HG03097 (cell line): ENCODE measurements at regions not wholly inside any gene's neighbourhood (a gene's known extent, or its start where the extent isn't known, plus 50 kb on each side); places are given as distances from the start of the nearest gene placed in this dataset.
"Not testable (repeated sequence)": the region's sequence is repeated elsewhere in the genome, so short reads cannot be mapped to it uniquely, and the experiment has no call there.

Source experiments
- ATAC-seq: cut with Tn5 transposase; IDR thresholded peaks from one replicate; pipeline ENCODE4 v1.9.1; 2021; ENCODE audit not compliant: unreplicated experiment, low FRiP score

DNA sequence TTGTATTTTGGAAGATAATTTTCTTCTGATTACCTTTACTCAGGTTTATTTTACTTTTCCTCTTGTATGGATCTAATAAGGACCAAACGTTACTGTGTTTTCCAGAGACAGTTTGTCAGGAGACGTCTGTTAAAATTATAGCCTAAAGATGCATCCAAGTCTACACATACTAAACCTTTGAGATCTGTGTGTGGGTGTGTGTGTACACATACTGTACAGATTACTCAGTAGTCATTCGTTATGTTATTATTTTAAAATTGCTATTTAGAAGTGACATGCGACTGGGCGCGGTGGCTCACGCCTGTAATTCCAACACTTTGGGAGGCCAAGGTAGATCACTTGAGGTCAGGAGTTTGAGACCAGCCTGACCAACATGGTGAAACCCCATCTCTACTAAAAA, 51.6 kb upstream of the CNTLN start:
- ATAC-seq, result no peak

DNA sequence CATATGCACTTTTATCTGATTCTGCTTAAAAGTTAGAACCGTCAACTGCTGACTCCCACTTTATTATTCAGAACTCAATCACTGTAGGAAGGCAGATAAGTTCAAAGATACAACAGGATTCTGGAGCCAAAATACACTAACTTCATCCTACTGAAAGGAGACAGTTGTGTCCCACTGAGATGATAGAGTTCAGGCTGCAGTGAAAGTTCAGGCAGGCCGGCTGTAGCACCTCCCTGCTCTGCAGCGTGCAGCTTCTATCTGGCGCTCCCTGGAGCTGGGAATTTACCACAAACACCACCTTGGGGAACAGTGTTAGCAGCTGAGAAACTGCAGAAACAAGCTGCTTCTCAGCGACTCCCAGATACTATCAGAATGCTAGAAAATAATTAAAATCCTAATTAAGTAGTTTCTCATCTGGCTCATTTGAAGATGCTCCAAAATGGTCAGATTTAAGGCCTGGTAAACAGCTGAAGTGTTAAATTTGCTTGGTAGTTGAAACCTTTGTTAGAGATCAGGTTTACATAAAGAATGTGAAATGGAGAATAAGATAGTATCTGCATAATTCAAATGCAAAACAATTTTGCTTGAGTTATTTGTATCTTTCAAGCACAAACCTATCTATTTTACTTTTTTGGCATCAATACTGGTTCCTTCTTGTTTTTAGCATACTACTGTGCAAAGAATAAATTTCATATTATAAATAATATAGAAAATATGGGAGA, 52.3 kb upstream of the CNTLN start:
- ATAC-seq, result no peak

DNA sequence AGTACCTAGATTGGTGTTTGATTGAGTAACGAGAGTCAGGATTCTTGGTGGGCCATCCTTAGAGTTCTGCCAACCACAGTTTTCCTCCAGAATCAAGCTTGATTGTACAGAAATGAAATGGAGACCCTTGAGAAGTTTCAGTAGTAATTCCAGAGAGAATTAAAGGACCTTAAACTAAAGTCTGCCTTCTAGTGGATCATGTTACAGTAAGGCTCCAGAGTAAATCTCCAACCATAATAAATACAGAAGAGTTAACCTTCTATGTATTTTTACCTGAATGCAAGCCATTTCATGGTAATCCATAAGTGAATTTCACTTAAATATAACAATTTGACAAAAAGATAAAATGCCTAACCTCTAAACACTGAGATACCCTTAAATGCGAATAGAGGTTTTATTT, 53.0 kb upstream of the CNTLN start:
- no peak for ATAC-seq

DNA sequence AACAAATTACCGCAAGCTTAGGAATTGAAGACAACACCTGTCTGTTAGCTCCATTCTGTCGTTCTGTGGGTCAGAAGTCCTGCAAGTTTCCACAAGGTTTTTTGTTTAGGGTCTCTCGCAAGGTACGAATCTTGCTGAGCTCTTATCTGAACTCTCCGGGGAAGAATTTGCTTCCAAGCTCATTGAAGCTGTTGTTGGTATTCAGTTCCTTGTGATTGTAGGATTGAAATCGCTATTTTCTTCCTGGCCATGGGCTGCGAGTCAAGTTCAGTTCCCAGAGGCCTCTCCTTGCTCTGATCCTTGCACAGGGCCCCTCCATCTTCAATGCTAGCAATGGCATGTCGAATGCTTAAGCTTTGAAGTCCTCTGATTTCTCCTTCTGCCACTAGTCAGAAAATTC, 53.5 kb upstream of the CNTLN start:
- ATAC-seq, result no peak

DNA sequence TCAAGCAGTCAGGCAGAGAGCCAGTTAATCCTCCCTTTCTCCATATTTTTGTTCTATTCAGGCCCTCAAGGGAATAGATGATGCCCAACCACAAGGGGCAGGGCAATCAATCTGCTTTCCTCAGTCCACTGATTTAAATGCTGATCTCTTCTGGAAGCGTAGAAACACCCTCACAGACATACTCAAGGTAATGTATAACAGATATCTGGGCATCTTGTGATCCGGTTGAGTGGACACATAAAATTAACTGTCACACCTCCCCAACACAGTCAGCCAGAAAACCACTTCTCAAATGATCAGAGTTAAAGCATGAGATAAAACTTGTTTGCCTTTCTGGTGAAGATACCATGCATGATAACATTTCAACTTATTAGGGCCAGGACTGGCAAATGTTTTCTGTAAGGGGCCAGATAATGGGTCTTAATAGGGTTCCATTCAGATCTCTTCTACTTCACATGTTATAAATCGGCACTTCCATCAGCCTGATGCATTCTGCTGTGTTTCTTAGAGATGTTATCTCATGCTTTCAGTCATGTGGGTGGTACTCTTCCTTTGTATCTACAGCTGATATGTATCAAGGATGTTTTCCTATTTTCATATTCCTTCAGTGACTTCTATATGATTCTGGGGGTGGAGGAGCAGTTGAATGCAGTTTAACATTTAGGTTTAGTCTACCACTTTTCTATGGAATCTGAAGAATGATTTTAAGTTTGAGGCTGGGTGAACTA, 58.9 kb upstream of the CNTLN start:
- no peak for ATAC-seq

DNA sequence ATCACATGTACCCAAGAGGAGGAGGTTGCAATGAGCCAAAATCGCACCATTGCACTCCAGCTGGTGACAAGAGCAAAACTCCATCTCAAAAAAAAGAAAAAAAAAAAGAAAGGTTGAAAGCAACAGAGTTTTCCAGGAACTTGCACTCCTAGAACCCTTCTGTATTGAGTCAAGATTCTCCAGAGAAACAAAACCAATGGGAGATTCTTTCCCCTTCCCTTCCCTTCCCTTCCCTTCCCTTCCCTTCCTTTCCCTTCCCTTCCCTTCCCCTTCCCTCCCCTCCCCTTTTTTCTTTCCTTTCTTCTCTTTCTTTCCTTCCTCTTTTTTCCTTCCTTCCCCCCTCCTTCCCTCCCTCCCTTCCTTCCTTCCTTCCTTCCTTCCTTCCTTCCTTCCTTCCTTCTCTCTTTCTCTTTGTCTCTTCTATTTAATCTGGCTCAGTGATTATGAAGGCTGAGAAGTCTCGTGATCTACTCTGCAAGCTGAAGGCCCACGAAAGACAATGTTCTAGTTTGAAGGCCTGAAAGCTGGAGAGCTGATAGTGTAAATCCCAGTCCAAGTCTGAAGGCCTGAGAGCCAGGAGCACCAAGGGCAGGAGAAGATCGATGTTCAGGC, 59.6 kb upstream of the CNTLN start:
- no peak for ATAC-seq

DNA sequence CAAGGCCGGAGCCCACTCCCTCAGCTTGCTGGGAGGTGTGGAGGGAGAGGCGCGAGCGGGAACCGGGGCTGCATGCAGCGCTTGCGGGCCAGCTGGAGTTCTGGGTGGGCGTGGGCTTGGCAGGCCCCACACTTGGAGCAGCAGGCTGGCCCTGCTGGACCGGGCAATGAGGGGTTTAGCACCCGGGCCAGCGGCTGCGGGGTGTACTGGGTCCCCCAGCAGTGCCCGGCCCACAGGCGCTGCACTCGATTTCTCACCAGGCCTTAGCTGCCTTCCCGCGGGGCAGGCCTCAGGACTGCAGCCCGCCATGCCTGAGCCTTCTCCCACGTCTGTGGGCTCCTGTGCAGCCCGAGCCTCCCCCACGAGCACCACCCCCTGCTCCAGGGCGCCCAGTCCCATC, 62.3 kb upstream of the CNTLN start:
- ATAC-seq, result not testable (repeated sequence)

DNA sequence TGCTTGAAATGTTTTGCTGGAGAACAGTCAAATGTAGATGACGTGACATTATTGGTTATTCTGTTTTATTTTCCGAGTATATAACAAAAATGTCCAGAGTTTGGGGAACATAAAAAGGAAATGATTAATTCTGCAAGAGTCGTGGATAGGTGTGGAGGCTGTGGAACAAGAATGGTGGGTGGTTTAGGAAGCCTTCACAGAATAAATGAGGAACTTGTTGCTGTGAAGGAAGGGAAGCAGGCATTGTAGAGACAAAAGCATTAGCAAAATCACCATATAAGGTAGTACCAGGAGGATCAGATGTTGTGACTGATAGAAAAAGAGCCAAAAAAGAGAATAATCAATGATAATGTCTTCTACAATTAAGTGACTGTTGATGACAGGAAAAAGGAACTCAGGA, 66.2 kb upstream of the CNTLN start:
- ATAC-seq, result no peak

DNA sequence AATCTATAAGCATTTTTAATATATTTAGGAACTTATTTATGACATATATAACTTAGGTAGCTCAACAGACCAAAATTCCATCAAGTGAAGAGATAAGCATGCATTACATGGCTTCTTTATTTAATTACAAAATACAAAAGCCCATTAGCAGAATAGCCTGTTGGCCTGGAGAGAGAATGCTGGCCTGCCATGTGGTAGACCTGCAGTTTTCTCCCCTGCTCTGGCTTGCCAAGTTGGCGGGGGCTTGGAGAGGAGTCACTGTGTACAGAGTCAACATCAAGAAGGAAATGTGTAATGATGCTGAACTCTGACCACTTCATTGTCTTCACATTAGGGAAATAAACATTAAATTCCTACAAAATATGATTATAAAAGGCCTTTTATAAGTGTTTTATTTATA, 69.8 kb upstream of the CNTLN start:
- ATAC-seq, result no peak

DNA sequence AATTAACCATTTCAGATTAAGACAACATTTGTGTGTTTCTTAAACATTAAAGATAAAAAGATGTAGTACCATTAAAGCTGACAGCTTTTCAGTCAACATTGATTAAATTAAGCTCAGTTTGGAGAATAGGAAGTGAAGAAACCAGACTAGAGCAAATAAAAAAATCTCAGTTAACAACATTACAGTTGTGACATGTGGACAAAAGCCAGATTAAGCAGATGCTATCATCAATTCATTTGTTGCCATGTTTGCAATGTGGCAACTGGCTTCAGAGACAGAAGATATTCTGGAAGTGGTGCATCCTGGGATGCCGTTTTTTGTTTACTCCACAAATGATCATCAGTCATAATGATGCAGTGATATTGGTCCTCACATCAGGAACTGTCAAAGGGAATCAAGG, 70.3 kb upstream of the CNTLN start:
- ATAC-seq, result no peak

DNA sequence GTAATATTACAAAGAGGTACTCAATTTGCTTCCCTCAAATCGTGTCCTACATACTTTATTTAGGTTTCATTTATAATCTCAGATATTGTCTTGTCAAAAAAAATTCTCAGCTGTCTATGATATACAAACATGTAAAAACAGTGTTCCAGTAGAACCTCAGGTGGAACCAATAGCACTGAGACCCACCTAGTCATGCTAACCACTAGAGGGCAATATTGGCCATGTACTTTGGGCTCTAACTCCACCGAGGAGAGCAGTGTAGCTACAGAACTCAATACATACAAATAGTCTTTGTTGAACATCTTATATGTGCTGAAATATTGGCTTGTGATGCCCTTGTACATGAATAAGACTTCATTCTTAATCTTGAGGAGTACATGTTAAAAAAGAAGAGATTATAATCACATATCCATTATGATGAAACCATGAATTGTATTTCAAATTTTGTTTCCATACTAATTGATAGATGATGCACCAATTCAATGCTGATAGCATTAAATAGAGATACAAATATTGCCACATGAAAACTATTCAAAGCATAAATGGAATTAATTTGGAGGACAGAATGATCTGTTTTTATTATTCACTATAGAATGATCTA, 71.2 kb upstream of the CNTLN start:
- peak; percentile 86 for ATAC-seq

DNA sequence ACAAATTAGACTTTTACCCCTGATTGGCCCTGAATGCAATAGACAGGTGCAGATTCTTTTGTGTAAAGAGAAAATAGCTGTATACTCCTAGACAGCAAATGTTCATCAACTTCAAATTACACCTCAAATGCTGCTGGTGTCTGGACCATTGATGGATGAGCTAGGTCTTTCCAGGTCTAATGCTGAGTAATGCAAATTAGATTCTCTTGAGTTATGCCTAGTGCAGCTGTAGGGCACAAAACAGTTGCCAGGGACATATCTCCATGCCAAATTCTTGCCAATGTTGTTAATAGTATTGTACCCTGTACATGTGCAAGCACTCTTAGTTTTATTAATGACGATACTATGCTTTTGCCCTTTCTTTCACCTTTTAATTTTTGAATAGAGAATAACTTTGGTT, 72.3 kb upstream of the CNTLN start:
- ATAC-seq, result no peak

DNA sequence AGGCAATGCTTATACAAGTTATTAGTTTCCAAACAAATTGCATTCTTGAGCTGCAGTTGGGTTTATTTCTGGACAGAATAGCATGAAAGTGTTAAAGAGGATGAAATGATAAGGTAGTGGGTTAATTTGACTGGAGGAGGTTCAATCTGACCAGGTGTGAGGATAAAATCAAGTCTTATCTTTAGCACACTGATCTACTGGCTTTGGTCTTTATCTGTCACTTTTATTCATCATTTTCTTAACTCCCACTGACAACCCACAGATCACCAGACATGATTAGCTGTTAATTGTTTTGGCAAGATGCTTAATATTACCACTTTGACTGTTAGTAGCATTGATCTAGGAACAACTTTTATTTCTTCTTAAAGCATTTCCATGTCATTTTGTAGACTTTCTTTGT, 74.4 kb upstream of the CNTLN start:
- ATAC-seq, result no peak

DNA sequence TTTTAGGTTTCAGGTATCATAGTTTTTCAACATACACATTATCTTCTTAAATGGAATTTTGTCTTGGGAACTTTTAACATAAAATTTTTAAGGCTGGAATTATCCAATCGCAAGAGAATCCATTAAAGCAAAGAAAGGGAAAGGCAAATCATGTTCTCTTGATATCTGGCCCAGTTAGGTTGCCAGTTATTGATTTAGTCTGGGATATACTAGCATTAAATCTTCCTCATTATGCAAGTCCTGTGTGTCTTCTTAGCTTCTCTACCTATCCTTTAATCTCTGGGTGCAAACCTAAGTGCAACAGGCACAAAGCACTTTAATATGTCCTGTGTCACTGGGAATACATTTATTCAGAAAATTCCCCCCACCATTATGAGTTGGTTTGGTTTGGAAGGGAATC, 75.4 kb upstream of the CNTLN start:
- ATAC-seq, result no peak

DNA sequence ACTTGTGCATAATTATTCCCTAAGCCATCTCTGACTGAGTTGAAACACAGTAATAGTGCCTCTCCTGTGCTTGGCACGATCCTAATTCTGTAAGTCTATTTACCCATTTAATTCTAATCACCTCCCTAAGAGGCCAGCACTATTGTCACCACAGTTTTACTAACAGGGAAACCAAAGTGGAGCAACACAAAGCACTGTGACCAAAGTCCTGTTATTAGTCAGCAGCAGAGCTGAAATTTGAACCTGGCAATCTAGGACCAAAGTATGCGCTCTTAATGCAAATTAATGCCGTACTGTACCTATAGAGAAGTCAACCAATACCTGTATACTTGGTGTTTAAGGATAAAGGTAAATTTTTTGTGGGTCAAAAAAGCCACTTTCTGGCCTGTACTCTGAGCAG, 77.1 kb upstream of the CNTLN start:
- ATAC-seq, result no peak

DNA sequence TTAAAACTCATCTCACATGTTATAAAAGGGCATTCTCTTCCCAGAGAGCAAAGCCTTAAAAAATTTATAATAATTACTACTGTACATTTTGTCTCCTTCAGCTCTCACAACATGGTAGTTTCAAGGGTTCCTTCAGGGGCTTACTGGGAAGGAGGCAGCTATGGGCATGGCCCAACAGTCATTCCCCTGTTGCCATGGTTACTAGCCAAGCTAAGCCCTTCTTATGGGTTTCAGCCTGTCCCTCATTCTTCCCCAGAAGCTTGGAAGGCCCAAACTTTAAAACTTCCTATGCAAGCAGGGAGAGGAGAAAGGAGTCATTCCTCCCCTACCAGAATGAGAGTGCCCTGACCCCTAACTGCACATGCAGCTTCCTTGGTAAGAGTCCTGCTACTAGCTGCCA, 82.2 kb upstream of the CNTLN start:
- ATAC-seq, result no peak

DNA sequence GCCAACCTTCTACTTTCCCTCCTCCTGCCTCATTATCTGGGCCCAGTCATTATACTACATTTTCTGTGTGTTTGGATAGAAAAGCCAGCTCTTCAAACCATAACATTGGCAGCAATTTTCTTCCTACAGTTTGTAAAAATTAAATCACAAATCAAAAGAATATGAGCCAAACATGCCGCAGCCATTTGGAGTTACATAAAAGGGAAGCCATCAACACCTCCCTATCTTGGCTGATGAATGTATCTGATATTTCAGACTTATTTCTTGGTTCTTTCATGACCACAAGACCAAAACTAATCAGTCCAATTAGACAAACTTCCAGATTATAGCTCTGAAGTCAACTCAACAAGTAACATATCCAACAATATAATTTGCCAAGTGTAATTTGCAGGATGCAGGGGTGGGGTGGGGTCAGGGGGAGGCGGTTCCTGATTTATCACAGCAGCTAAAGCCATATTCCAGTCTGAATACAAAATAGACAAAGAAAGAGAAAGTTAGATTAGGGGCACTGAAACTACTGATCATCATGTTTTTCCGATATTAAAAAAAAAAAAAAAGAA, 89.4 kb upstream of the CNTLN start:
- ATAC-seq, result no peak

DNA sequence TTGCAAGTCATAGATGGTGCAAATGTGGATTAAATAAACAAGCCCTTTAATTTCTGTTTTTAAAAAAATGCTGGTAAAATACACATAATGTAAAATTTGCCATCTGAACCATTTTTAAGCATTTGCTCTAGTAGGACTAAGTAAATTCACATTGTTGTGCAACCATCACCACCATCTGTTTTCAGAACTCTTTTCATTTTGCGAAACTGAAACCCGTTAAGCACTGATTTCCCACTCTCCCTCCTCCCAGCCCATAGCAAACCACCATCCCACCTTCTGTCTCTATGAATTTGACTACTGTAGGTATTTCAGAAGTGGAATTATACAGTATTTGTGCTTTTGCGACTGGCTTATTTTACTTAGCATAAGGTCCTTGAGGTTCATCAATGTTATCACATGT, 103.3 kb upstream of the CNTLN start:
- no peak for ATAC-seq

DNA sequence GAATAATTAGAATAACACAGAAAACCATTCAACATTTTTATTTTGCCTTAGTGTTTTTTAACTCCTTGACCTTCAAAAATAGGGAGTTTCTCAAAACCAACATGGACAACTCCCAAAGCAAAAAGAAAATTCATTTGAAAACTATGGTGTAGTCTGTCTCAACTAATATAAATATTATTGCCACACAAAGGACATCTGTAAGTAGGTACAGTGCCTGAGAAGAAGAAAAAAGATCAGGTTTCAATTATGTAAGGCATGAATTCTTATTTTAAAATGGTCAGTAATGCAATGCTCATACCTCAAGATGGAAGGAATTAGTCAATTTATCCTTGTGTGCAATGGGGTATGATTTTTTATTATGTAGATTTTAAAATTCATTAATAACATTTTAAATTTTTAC, 109.6 kb upstream of the CNTLN start:
- no peak for ATAC-seq

DNA sequence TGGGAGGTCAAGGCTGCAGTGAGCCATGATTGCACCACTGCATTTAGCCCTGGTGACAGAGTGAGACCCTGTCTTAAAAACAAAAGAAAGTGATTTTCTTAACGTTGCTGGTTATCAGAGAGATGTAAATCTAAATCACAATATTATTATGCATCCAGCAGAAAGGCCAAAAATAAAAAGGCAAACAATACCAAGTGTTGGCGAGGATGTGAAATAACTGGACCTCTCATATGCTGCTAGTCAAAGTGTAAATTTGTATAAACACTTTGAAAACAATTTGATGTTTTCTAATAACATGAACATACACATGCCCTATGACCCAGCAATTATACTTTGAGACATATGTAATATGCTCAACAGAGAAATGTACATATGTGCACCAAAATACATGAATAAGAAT, 110.7 kb upstream of the CNTLN start:
- no peak for ATAC-seq

DNA sequence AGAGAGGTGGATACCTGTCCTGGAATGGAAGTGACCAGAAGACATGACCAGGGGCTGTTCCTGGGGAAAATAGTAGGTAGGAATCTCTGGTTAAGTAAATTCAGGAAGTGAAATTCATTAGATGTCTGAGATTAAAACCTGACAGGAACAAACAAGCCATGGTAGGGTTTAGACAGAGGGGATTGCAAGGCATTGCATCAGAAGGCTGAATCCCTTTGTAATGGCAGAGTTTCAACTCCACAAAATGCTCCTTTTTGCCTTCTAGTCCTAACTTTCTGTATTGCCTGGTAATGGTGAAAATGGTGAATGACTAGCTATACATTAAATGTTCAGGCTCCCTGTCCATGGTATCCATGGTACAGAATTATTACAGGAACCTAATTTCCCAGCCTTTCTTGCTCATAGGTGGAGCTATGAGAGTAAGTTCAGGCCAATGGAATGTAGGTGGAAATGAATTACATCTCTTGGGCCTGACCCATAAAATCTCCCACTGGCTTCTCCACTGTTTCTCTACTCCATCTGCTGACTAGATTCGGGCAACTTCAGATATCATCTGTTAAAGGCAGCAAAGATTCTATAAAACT, 113.4 kb upstream of the CNTLN start:
- ATAC-seq, result no peak
